Activated CD8-positive, alpha-beta memory T cell treated with anti-CD3 and anti-CD28 coated beads for 36 hours (primary cell): ENCODE measurements at regions not wholly inside any gene's neighbourhood (a gene's known extent, or its start where the extent isn't known, plus 50 kb on each side); places are given as distances from the start of the nearest gene placed in this dataset.

Experiments
- CTCF ChIA-PET: fragments of 350-600 bp; sonication (Branson Sonifier 250); formaldehyde crosslinking; loops from one replicate; lab custom pipeline; 2021; ENCODE audit warnings: antibody characterized with exemption; lab: Charles Lee
- POLR2A ChIA-PET: fragments of 350-600 bp; sonication (Branson Sonifier 250); formaldehyde crosslinking; loops from one replicate; lab custom pipeline; 2021; ENCODE audit warnings: antibody characterized with exemption; lab: Charles Lee

DNA sequence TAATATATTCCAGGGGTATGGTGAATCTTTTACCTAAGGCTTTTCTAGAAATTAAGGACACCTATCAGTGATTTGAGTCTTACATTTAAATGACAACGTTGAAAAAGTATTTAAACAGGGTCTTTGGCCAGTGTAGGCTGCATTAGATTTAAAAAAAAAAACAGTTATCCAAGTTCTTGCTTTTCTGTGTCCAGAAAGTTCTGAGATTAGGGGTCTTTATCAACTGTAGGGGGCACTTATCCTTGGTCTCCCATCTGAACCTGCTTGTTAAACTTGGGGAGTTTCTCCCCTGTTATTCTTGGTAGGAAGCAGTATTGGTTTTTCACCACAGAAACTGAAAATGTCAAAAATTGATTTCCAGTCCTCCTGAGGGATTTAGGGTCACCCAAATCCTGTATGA, 155.9 kb upstream of the ZNF217 start:
- CTCF ChIA-PET = interaction anchor here (1.0 to 1.5 kb wide), 2 partner anchors 12 to 65 kb away, joined by 3 read pairs; no protein-coding TSS in a partner anchor
- POLR2A ChIA-PET = no interaction called here

DNA sequence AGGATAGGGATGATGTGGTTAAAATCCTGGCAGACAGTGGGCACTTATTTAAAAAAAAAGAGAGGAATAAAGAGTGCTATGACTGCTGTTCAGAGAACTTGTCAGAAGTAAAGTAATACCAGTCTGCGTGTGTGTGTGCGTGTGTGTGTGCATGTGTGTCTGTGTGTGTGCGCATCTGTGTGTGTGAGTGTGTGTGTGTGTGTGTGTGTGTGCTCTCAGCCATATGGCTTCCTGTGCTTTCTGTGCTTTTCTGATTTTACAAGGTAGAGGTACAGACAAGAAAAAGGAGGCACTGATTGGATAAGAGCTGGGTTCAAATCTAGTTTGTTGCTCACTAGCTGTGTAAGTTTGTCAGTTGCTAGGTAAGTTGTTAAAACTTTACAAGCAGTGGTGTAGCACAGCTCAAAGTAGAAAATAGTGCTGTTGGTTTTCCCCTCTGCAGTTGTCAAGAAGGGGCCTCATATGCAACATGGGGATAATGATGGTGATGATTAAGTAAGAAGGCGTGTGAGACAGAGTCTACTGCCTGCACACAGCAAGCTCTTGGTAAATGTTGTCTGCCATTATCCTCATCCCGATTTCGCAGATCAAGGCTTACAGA, 155.3 kb upstream of the ZNF217 start:
- ChIA-PET CTCF (no interaction called here), POLR2A (no interaction called here)

DNA sequence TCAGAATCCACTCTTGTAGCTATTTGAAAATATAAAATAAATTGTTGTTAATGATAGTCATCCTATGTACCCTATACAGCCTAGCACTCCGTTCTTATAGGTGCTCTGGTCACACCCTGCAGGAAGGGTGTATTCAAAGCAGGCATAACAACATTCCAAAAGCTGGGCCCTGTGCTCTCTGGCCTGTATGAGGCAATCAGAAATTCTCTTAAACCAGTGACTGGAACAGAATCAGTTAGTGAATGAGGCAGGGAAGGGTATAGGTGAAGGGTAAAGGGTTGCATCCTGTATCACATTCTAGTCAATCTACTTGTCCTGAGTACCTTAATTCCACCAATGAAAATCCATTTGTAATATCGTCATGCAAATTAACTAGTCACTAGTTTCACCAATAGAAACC, 154.5 kb upstream of the ZNF217 start:
- CTCF ChIA-PET = no interaction called here
- POLR2A ChIA-PET = no interaction called here

DNA sequence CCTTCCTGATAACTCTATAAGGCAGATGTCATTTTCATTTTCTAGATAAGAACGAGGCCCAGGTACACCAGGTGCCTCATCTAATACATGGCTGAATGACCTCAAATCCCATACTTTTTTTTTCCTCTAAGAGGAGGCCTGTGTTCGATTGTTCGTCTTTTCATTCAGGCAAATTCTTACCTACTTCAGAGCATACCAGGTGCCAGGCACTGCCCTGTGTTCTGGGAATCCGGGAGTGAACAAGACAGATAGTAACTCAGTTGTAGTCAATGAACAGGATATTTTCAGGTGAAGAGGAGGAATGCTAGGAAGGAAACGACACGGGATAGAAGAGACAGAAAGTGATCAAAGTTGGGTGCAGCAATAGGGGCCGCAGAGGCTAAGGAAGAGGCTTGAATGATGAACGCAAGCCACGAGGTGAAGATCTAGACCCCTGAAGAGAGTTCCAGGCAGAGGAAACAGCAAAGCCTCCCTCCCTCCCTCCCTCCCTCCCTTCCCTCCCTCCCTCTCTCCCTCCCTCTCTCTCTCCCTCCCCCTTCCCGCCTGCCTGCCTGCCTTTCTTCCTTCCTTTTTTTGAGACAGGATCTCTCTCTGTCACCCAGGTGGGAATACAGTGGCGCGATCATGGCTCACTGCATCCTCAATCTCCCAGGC, 150.1 kb upstream of the ZNF217 start:
- ChIA-PET CTCF (no interaction called here), POLR2A (no interaction called here)

DNA sequence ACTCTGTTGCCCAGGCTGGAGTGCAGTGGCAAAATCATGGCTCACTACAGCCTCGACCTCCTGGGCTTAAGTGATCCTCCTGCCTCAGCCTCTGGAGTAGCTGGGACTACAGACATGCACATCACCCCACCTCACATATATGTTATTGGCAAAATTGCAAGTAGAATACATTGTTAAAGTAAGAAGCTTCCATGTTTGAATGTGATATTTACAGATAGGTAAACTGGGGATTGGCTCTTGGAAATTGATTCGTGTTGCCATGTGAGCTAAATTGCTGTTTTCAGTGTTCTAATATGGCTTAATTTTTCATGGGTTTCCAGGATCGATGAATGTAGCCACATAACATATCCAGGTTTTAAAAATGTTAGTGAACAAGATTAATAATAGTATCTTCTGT, 149.0 kb upstream of the ZNF217 start:
- CTCF ChIA-PET = no interaction called here
- POLR2A ChIA-PET = no interaction called here

DNA sequence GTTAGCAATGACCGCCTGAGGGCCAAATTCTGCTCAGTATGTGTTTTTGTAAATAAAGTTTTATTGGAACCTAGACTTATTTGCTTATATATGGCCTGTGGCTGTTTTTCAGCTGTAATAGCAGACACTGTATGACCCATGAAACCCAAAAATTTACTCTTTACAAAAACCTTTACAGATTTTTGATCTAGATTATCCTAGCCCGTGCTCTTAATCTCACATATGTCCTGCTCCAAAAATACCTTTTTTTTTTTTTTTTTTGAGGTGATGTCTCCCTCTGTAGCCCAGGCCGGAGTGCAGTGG, 148.0 kb upstream of the ZNF217 start:
- ChIA-PET POLR2A (interaction anchor here (0.6 to 0.7 kb wide), 2 partner anchors 10 to 25 kb away, joined by 7 to 11 read pairs; no protein-coding TSS in a partner anchor), CTCF (interaction anchor here (0.7 kb wide), 1 partner anchor 201 kb away, joined by 4 read pairs; no protein-coding TSS in a partner anchor)

DNA sequence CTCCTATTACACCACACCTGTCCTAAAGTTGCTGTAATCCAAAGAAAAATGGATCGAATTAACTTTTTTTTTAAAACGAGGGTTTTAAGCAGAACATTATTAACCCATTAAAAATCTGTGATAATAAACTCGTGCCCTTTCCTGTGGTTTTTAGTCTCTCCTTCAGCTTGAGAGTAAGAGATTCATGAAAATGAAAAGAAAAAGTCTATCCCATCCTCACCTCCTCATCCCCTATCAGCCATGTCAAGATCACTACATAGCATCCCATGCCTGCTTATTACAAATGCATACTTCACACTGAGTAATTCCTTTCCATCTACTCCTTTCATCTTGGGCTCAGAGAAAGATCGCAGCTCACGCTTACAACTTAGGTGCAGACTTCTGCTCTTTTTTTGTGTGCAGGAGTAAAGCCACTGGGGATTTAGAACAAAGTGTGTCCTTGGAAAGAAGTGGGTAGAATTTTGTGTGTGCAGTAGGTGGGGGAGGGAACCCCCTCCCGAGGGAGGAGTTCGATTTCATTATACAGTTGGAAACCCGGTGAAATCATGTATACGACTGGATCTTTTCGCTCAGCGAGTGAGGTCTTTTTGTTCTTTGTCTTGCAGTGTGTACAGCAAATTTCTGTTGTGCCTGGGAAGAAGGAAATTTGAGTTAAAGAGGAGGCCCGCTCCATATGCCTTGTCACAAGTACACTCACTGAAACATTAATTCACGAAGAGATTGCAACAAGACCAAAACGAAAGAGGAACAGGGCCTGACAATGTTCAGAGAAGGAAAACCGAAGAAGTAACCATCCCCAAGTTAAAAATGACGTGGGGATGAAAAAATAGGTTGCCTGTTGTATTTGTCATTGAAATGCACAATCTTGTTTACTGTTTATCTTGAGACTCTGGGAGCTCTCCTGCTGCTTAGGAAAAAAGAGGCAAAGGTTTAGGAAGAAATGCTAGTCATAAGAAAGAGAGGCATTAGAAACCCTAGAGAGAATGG, 146.5 kb upstream of the ZNF217 start:
- ChIA-PET CTCF (no interaction called here), POLR2A (no interaction called here)

DNA sequence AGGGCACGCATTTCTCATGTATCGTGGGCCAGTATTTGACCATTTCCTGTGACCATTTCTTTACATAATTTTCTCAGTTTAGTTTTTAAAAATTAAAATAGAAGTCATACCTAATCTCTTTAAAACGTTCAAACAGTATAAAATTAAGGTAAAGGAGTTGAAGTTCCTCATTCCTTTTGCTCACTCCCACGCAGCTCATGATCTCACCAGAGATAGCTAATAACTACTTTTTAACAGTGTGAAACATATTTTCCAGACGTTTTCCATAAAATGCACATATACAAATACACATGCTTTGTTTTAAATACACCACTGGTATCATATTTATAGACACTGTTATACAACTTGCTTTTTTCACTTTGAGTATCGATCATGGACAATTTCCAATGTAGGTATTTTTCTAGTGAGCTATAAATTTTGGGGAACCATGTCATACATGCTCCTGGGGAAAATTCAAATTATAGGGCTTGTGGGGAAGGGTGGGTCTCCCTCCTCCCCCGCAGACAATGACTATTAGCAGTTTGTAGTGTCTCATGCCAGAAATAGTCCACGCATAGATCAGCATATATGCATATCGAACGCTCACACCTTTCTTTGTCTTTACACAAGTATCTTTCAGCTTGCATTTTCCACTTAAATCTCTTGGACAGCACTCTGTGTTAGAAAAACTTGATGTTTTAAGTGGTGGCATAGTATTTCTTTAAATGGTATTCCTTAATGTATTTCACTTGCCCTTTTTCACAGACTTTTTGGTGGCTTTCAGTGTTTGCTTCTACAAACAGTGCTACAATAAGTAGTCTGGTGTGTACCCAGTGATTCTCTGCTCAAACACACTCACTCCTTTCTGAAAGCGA, 145.5 kb upstream of the ZNF217 start:
- CTCF ChIA-PET = interaction anchor here (0.8 to 1.3 kb wide), 2 partner anchors 15 to 177 kb away, joined by 3 to 5 read pairs; no protein-coding TSS in a partner anchor

DNA sequence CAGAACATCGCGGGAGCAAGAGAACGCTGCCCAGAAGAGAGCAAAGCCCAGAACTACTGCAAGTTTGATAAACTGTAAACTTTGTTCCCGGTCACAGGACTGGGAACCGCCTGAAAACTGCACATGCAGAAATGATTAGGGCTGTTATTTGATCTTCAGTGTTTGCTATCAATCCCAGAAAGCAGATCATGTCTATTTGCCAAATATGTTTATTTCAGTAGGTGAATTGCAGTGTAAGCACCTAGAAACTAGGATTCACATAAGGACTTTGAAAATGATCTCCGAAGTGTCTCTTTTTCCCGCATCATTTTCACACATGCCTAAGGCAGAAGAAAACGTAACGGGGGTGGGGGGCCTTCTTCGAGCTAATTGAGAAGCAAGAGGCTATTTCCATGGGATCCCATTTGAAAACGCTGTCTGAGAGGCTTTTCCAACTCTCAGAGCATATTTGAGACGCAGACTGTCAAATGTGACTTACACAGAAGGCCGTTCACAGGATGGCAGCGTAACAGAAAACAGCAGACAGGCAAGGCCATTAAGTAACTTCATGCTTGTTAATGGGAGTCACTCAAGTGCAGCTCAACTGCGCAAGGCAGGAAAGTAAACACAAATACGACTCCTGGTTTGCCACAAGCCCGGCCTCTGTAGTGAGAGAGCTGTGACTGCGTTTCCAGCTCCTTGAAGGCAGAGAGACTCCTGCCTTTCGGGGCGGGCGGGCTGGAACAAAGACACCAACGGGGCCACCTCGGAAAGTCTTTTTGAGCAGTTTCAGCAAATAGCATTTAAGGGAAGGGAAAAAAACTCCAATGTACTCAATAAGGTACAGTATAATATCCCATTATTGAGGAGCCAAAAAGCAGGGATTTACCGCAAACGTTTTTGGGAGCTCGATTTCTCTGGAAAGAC, 144.7 kb upstream of the ZNF217 start:
- CTCF ChIA-PET = interaction anchor here (0.8 to 1.3 kb wide), 2 partner anchors 16 to 177 kb away, joined by 3 to 5 read pairs; no protein-coding TSS in a partner anchor
- POLR2A ChIA-PET = no interaction called here

More for the DNA sequence above, 145.5 kb upstream of the ZNF217 start:
- POLR2A ChIA-PET = no interaction called here

DNA sequence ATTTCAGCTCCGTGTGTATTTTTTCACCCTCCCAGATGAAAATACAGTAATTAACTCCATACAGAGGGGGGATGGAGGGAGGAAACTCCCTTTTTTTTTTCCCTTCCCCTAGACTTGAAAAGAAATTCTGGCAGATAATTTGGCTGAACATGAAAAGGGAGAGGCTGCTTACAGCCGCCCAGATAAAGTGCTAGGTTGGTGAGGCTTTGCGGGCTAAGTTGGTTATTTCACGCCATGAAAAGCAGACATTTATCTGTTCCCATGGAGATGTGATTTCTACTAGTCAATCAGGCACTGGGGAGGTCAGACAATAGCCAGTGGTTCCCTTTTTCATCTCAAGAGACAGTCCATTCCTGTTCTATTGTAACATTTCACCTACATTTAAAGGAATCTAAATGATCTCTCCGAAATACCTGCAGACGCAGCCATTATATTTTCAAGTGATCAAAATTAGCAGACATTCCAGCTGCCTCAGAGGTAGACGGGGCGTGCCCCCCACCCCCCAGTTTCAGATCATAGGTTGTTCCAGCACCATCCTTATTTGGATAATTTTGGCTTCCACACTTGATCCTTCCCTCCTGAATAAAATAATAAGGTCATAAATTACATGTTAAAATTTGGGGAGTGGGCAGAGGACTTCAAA, 143.9 kb upstream of the ZNF217 start:
- ChIA-PET POLR2A (no interaction called here), CTCF (interaction anchor here (1.0 to 1.4 kb wide), 2 partner anchors 13 to 181 kb away, joined by 3 read pairs; no protein-coding TSS in a partner anchor)

DNA sequence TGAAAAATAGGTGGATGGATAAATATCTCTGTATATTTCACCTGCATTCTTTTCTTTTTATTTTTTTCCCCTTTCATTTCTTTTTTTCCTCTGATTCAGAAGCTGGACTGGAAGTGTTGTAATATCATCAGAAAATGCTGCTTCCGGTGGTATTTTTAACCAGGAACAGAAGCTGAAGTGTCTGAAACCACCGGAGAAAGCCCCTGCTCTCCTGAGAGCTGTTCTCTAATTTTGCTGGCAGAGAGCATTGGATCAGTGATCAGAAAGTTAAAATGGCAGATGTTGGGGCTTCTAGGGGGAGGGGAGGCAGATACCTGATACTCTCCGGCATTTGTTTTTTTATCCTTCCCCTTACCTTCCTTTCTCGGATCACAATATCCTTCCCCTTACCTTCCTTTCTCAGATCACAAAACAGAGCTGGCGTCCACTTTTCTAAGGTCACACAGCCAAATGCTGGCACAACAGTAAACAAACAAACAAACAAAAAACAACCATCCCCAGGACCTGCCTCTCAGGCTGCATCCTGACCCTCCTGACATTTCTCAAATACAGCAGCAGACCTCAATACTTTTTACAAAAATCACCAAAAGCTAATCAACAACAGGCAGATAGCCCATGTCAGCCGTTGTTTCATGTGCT, 143.2 kb upstream of the ZNF217 start:
- ChIA-PET CTCF (interaction anchor here (1.0 to 1.4 kb wide), 2 partner anchors 13 to 181 kb away, joined by 3 read pairs; no protein-coding TSS in a partner anchor), POLR2A (no interaction called here)

DNA sequence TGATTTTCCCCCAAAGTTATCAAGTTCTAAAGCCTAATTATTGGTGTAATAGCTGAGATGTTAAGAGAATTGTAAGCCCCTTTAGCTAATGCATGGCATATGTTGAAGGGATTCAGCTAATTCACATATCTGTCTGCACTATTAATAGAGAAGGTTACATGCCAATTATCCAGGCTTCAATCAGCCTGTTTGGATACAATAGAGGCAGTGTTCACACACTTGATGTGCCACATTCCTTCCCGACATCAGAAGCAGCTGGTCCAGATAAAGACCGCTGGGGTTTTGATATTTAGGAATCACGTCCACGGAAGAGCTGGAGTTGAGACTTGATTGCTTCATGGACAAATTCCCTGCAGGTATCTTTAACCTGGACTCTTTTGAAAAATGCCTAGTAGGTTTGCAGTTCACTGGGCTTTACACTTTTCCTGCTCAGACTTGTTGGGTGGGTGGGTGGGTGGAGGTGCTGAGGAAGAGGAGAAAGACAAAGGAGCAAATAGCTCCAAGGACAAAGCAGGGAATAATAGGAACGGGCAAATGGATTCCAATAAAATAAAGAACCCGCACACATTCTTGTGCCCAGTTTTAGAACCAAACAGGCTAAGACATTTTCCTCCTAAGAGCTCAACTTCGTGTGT, 142.6 kb upstream of the ZNF217 start:
- CTCF ChIA-PET = interaction anchor here (1.4 kb wide), 1 partner anchor 182 kb away, joined by 3 read pairs; no protein-coding TSS in a partner anchor
- POLR2A ChIA-PET = no interaction called here

DNA sequence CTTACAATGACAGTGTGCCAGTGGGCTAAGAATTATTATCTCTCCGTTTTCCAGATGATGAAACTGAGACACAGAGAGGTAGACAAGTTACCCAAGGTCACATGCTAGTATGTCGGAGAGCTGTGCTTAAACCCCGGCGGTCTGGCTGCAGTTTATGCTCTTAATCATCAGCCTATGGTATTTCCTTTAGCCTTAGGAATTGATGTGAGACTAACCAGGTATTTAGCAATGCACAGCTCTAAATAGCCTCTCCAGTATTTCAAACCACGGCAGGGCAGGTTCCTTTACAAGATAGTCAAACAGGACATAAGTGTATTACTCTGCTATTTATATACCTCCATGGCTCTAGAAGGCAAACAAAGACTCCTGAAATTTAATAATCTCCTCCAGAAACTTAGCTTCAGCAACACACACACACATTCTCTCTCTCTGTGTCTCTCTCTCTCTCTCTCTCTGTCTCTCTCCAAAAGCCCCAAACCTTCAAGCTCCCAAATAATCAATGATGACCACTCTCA, 142.0 kb upstream of the ZNF217 start:
- CTCF ChIA-PET = no interaction called here
- POLR2A ChIA-PET = no interaction called here

DNA sequence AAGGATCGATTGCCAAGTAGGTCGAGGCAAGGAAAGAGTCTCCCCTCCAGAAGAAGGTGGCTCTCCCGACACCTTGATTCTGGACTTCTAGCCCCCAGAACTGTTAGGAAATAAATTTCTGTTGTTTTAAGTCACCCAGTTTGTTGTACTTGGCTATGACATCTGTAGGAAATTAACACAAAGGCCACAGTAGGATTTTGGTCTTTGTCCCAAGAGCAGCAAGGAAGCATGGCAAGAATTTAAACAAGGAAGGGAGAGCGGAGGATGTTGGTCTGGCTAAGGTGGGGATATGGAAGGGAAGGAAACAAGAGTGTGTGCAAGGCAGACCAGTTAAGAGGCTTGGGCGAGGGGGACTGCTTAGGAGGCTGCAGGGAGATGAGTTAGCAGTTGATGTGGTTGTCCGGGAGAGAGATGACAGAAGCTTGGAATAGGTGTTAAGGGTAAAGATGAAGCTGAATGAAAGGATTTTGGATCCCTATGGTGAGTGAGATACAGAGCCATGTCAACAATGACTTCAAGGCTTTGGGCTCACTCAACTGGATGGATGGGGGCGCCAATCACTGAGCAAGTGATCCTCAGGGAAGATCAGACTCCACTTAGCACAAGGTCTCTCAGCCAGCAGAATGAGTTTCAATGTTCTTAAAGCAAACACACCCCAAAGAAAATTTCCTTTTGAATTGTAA, 140.5 kb upstream of the ZNF217 start:
- ChIA-PET CTCF (no interaction called here), POLR2A (no interaction called here)

DNA sequence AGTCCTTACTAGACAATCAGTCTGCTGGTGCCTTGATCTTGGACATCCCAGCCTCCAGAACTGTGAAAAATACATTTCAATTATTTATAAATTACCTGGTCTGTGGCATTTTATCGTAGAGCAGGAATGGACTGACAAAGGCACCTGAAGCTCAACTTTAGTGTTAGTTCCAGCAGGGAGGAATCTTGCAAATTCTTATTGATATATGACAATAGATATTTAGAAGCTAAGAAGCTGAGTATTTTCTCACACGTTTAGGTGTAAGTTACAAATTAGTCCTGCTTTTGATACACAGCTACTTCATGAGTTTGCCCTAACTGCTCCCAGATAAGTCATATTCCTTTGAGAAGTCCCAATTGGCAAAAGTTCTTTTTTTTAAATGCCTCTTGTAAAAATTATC, 138.0 kb upstream of the ZNF217 start:
- POLR2A ChIA-PET = interaction anchor here (0.6 kb wide), 1 partner anchor 10 kb away, joined by 7 read pairs; no protein-coding TSS in a partner anchor
- CTCF ChIA-PET = no interaction called here

DNA sequence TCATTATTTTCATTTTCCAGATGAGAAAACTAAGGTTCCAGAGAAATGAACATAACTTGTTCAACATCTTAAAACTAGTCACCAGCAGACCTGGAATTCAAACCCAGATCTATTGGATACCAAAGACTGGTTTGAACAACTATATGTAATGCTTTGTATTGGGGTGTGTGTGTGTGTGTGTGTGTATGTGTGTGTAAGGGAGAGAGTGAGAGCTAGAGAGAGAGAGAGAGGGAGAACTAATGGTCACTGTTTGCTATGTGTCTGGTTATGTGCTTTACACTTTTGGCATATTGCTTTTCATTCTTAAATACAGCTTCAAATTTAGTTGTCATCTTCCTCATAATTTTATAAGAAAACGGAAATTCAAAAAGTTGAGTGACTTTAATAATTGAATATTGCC, 134.7 kb upstream of the ZNF217 start:
- CTCF ChIA-PET = interaction anchor here (0.5 kb wide), 1 partner anchor 174 kb away, joined by 4 read pairs; no protein-coding TSS in a partner anchor
- POLR2A ChIA-PET = interaction anchor here (0.7 kb wide), 1 partner anchor 213 kb away, joined by 3 read pairs; no protein-coding TSS in a partner anchor
